GM12891 (cell line): ENCODE measurements at regions not wholly inside any gene's neighbourhood (a gene's known extent, or its start where the extent isn't known, plus 50 kb on each side); places are given as distances from the start of the nearest gene placed in this dataset.

Experiments used
- DNase-seq: peaks from one replicate; pipeline ENCODE4 v3.0.0; 2011; ENCODE audit warnings: low spot score; ENCODE audit not compliant: insufficient read length
- FAIRE-seq: peaks from 2 replicates; lab custom pipeline; 2011; peaks lifted over from hg19 to GRCh38; lab: Jason Lieb, UNC
- PAX5 ChIP-seq: IDR thresholded peaks from 2 replicates; pipeline ENCODE4 v1.6.1; 2011; ENCODE audit warnings: low read length, moderate library complexity, mild to moderate bottlenecking; ENCODE audit not compliant: insufficient read depth, severe bottlenecking
- POLR2A ChIP-seq: IDR thresholded peaks from 2 replicates; pipeline ENCODE4 v1.6.1; 2011; ENCODE audit warnings: low read depth, low read length, control low read depth
- POLR2AphosphoS5 ChIP-seq: IDR thresholded peaks from 2 replicates; pipeline ENCODE4 v1.6.1; 2011; ENCODE audit warnings: low read depth, low read length, control low read depth
- POU2F2 ChIP-seq: IDR thresholded peaks from 2 replicates; pipeline ENCODE4 v1.6.1; 2011; ENCODE audit warnings: low read depth, mild to moderate bottlenecking, control low read depth, low read length, moderate library complexity
- SPI1 ChIP-seq: IDR thresholded peaks from 2 replicates; pipeline ENCODE4 v1.6.1; 2011; ENCODE audit warnings: low read depth, low read length, control low read depth
- TAF1 ChIP-seq: IDR thresholded peaks from 2 replicates; pipeline ENCODE4 v1.6.1; 2011; ENCODE audit warnings: low read depth, low read length, control low read depth

DNA sequence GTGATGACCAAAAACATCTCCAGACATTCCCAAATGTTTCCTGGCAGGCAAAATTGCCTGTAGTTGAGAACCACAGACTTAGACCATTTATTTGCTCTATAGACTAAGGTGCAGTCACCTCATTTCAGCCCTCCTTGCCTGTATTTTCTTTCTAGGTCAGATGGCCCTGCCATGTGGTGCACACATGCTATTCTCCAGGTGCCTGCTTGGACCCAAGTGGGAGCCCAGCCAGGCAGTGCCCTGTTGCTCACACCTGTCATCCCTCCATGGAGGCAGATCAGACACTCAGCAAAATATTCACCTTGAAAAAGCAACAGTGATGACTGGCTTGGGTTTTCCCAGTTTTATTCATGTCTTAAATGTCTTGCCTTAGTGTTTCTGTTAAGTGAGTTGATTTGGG, 311.4 kb downstream of the TFAP2C start:
- FAIRE-seq, result no peak
- DNase-seq, result no peak
- TF ChIP-seq POLR2A, result no peak

DNA sequence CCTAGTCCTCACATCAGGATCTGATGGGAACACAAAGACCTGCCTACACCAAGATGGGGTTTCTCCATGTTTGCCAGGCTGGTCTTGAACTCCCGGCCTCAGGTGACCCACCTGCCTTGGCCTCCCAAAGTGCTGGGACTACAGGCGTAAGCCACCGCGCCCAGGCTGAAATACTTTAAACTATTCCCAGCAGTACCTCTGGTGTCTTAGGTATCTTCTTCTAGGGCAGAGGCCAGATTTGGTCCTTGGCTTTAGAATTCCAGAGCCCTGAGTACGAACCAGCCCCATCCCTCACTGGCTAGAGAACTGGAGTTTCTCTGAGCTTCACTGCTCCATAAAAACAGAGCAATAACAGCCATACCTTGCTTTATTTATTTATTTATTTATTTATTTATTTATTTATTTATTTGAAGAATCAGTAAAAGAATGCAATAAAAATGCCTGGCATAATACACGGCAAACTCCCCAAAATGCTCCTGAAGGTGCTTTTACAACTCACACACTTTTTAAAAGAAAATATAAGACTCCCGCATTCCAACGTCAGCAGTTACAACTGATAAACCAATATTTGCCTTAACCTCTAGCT, 312.1 kb downstream of the TFAP2C start:
- FAIRE-seq, result no peak
- no peak for TF ChIP-seq POLR2A
- no peak for TF ChIP-seq SPI1
- no peak for TF ChIP-seq PAX5
- no peak for TF ChIP-seq POLR2AphosphoS5
- TF ChIP-seq TAF1, result no peak
- no peak for TF ChIP-seq POU2F2
- no peak for DNase-seq

DNA sequence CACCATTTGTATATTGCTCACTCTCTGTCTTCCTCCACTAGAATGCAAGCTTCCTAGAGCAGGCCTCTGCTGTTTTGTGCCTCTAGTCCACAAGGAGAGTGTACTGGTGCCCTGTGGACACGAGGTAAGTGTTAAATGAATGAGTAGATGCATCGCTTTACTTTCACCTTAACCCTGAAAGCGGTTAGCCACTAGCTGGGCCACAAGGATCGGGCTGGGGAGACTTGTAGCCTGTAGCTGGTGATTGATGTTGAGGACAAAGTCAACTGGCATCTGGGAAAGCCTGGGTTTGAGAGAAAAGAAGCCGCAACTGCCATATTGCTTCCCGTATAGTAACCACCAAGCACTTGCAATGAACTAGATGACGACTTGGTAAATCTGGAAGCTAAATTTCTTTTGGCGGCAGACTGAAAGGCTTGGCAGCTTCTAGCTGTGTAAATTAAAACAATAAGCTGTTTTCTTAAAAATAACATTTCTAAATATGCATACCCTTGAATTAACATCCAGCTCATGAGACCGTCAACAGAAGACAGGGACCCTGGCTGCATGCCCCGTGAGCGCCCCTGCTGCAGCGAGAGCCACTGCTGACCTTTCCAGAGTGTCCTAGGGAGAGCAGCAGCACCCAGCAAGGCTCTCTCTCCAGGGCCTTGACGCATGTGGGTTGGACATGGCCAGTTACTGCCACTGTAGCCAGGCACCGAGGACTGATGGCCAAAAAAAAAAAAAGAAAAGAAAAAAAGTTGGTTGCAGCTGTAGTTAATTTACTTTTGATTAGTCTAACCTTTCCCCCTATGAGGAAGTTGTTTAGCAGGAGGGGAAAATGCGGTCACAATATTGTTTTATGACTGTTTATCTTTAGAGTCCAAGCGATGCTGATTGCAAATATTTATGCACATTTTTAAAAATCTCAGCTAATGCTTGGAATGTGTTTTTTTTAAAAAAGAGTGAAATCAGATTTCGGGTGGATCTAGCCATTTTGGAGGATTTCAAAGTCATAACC, 315.1 kb downstream of the TFAP2C start:
- TF ChIP-seq POLR2A (no peak), PAX5 (no peak), POLR2AphosphoS5 (no peak), TAF1 (no peak), SPI1 (no peak), POU2F2 (no peak)
- DNase-seq (no peak), FAIRE-seq (no peak)

DNA sequence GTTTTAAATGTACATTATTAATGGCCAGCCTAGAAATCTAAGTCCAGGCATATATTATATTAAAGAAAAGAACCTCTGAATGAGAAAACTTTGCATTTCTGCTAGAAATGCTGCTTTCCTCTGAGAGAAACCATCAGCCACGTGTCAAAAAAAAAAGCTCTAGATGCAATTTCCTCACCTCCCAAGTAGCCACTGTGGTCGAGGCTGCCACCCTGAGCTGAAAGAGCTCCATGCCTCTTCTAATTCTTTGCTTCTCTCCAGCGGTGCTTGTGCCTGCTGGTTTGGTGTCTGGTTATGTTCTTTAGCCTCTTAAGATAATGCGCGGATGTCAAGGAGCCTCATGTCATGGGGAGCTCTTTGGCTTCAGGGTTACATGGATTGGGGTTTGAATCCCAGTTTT, 316.0 kb downstream of the TFAP2C start:
- FAIRE-seq, result no peak
- no peak for DNase-seq
- TF ChIP-seq POLR2AphosphoS5 (no peak), POLR2A (no peak)

DNA sequence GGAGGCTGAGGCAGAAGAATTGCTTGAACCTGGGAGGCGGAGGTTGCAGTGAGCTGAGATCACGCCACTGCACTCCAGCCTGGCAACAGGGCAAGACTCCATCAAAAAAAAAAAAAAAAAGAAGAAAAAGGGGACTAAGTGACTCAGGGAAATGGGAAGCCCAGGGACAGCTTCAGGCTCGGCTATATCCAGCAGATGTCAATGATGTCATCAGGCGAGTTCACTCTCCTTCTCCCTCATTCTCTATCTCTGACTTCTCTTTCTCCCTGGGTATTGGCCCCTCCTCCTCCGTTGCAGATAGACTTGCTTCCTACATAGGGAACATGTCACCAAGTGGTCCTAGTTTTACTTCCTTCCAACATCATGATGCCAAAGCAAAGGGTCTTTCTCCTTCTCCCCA, 316.8 kb downstream of the TFAP2C start:
- FAIRE-seq (no peak), DNase-seq (no peak)
- TF ChIP-seq PAX5 (no peak), POLR2A (no peak), SPI1 (no peak), POU2F2 (no peak), POLR2AphosphoS5 (no peak), TAF1 (no peak)

DNA sequence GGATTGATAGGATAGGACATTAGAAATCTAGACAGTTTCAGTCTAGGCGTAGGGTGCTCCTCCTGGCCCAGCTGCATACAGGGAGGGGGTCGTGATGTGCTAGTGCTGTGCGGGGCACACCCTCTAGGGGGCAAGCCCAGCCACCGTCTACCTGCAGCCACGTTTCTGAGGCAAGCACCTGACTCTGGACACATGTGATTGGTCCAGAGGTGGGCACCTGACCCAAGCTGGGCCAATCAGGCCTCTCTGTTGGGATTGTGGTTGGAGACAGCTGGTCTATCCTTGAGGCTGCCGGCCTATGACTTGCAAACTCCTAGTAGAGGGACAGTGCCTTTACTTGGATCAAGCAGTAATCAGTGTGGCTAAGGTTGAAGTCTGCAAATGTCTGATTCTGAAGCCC, 317.1 kb downstream of the BMP7 start:
- FAIRE-seq (no peak), DNase-seq (no peak)
- no peak for TF ChIP-seq TAF1
- TF ChIP-seq PAX5, result no peak

DNA sequence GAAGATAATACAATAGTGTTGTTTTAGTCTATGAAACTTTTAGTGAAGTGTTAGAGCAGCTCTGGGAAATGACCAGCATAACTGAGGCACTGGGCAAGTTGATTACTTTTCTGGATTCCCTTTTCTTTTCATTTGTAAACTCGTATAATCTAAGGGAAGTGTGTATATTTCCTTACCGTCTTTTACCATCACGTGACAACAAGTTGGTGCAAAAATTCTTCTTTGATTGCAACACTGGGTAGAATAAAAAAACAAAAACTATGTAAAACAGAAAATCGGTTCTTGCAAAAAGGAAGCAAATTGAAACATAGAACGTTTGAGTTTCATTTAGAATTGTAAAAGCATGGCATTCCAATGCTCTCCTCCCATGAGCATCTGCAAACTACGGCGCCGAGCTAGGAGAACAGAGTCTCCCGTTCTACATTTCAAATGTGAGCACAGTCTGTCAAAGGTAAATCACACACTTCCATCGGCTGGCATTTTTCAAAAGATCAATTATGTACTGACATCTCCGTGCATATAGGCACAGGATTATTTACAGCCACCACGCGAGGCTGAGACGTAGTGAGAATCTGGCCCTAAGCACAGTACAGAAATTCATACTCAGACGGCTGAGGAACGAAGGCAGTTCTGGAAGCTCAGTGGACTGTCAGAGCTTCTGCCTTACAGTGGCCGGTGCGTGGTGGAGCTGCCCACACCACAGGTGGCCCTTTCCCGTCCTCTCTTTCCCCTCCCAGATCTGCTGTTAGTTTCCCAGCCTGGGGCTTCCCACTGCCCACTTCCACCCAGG, 314.0 kb downstream of the BMP7 start:
- no peak for FAIRE-seq
- no peak for TF ChIP-seq POU2F2
- TF ChIP-seq POLR2AphosphoS5, result no peak
- TF ChIP-seq TAF1, result no peak
- TF ChIP-seq POLR2A, result no peak
- TF ChIP-seq SPI1, result no peak
- no peak for TF ChIP-seq PAX5

DNA sequence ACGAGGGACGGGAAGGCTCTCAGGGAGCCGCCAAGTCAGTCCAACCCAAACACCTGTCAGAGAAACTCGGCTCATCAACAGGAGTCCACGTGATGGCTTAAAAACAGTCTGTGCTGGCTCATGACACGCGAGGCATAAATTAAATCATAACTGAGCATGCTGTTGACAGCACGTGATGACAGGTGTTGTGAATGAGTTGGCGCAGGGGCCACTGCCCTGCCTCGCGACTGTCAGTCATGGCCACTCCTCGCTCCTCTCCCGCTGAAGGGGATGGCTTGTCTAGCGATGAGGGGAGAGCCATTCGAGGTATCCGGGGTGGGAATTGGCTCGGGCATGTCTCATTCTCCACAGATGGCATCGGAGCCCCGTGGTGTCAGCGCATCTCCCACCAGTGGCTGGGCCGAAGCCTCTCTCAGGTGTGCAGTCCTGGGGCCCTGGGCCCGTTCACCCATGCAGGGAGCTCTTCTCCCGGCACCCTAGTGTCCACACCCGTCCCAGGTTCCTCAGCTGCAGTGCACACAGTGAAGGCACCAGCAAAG, 313.3 kb downstream of the BMP7 start:
- DNase-seq (no peak), FAIRE-seq (no peak)
- TF ChIP-seq TAF1 (no peak), POLR2AphosphoS5 (no peak), POLR2A (no peak), PAX5 (no peak), SPI1 (no peak), POU2F2 (no peak)

More for the DNA sequence above, 314.0 kb downstream of the BMP7 start:
- no peak for DNase-seq

DNA sequence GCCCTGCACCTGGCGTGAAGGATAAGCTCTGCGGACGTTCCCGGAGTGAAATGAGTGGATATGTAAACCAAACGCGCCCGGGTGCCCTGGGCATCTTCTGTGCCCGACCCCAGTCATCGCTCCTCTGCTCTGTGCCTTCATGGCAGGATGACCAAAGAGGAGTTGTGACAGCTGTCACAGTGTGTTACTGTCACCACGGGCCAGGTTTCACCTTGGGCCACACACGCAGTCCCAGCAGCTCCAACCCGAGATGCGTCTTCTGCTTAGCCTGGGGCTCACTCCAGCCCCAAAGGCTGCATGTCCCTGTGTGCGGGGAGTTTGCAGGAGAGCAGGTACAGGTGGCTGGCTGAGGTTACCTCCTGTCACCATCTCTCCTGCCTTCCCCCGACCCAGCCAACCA, 311.6 kb downstream of the BMP7 start:
- DNase-seq (no peak), FAIRE-seq (no peak)
- TF ChIP-seq PAX5 (no peak), POU2F2 (no peak), POLR2A (no peak), SPI1 (no peak), POLR2AphosphoS5 (no peak), TAF1 (no peak)
